ENCODE measurements at regions not wholly inside any gene's neighbourhood (a gene's known extent, or its start where the extent isn't known, plus 50 kb on each side); places are given as distances from the start of the nearest gene placed in this dataset.

DNA sequence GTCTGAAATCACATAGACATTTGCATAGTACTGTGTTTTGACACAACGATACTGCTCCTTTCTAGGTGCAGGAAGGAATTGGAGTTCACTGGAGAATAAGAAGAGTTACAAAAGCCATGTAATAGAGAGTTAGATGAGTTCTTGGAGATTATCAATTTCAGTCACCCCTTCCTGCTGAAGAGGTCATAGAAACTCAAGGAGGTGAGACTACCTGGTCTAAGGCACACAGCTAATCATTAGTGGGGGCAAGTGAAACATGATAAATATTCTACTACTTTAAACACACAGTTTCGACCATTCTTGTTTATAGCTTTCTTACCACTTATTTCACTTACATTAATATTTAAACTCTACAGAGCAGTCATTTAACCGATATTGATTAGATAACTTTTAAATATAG, 286.9 kb upstream of the NXPH2 start:
- H2BK12ac ChIP-seq (ENCODE audit: insufficient read length, low read depth, low read length): no peak overlapping the region
- no peak for DNase-seq
- H3K23me2 ChIP-seq (ENCODE audit: insufficient read length, low read depth, low read length, poor library complexity, severe bottlenecking): no peaks in the 10 kb centered on the region
- H3K79me1 ChIP-seq (ENCODE audit: insufficient read depth, low read depth, low read length, poor library complexity, severe bottlenecking): no peaks in the 10 kb centered on the region
- H3K4me1 ChIP-seq (ENCODE audit: insufficient read depth, low read length): no peaks in the 10 kb centered on the region
- no peaks in the 10 kb centered on the region for H3K27me3 ChIP-seq (ENCODE audit: insufficient read depth, low read length)
- H3K4ac ChIP-seq (ENCODE audit: low read depth, low read length): no peak overlapping the region
- no peak overlapping the region for H2AFZ ChIP-seq (ENCODE audit: low read length)
- H3K27ac ChIP-seq (ENCODE audit: insufficient read length, low read depth, low read length): no peak overlapping the region
- H2AK5ac ChIP-seq (ENCODE audit: insufficient read length, low read length): no peak overlapping the region
- no CpG with 5 or more reads among the region's 3 CpGs for WGBS (ENCODE audit: extremely low coverage, insufficient read length, low lambda C conversion rate)
- Mint-ChIP-seq H3K4me1 (0 out of 4 replicates have a peak, but pooled peaks cover 0 to 5% of the 10 kb centered on the region in 2 experiments), H3K27me3 (ENCODE audit: low read depth) (no peaks in the 10 kb centered on the region), H3K9me3 (no peaks in the 10 kb centered on the region), H3K27ac (no peak overlapping the region), H3K4me3 (no peak overlapping the region), H3K36me3 (ENCODE audit: insufficient read depth in 1 of 3, low read depth in 3 of 3) (no peaks in the 10 kb centered on the region)
- H3K79me2 ChIP-seq (ENCODE audit: insufficient read depth, low read length): no peaks in the 10 kb centered on the region
- H3K18ac ChIP-seq (ENCODE audit: insufficient read length, low read depth, low read length): no peak overlapping the region
- no peak overlapping the region for H3K56ac ChIP-seq (ENCODE audit: insufficient read length, low read depth, low read length)
- TF ChIP-seq, protein P1, sequence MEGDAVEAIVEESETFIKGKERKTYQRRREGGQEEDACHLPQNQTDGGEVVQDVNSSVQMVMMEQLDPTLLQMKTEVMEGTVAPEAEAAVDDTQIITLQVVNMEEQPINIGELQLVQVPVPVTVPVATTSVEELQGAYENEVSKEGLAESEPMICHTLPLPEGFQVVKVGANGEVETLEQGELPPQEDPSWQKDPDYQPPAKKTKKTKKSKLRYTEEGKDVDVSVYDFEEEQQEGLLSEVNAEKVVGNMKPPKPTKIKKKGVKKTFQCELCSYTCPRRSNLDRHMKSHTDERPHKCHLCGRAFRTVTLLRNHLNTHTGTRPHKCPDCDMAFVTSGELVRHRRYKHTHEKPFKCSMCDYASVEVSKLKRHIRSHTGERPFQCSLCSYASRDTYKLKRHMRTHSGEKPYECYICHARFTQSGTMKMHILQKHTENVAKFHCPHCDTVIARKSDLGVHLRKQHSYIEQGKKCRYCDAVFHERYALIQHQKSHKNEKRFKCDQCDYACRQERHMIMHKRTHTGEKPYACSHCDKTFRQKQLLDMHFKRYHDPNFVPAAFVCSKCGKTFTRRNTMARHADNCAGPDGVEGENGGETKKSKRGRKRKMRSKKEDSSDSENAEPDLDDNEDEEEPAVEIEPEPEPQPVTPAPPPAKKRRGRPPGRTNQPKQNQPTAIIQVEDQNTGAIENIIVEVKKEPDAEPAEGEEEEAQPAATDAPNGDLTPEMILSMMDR (conservative IDR thresholded peaks at IDR 0.05): no peak
- H2BK20ac ChIP-seq (ENCODE audit: low read depth, low read length, poor library complexity, severe bottlenecking): no peak overlapping the region
- no peak overlapping the region for H3K14ac ChIP-seq (ENCODE audit: insufficient read depth, low read length)
- no peak overlapping the region for H2BK5ac ChIP-seq (ENCODE audit: insufficient read length, low read length)
- H3K9ac ChIP-seq (ENCODE audit: extremely low read depth, insufficient read length, low read length): no peak overlapping the region
- no peaks in the 10 kb centered on the region for H4K20me1 ChIP-seq (ENCODE audit: control insufficient read depth, insufficient read depth, insufficient read length)
- H4K91ac ChIP-seq (ENCODE audit: insufficient read length, low read depth, low read length): no peak overlapping the region
- H3K23ac ChIP-seq (ENCODE audit: insufficient read length, low read depth, low read length): no peak overlapping the region
- no peak overlapping the region for H2BK15ac ChIP-seq (ENCODE audit: low read depth, low read length)
- no peaks in the 10 kb centered on the region for H3K9me3 ChIP-seq (ENCODE audit: control insufficient read depth, low read depth, low read length)
- no peak overlapping the region for H3K4me2 ChIP-seq (ENCODE audit: insufficient read depth, insufficient read length, low read length)
- no peak overlapping the region for H3T11ph ChIP-seq (ENCODE audit: low read length)
- no peak overlapping the region for H2BK120ac ChIP-seq (ENCODE audit: low read depth, low read length, poor library complexity, severe bottlenecking)
- H4K5ac ChIP-seq (ENCODE audit: insufficient read length, low read depth, low read length): no peak overlapping the region
- no peak overlapping the region for H4K8ac ChIP-seq (replicated peaks; ENCODE audit: insufficient read length, low read depth, low read length)
